GM21526 (cell line): ENCODE measurements at regions not wholly inside any gene's neighbourhood (a gene's known extent, or its start where the extent isn't known, plus 50 kb on each side); places are given as distances from the start of the nearest gene placed in this dataset.
A peak's percentile ranks its signal among the peaks of the same experiment; 100 is the strongest.
"Not testable (repeated sequence)": the region's sequence is repeated elsewhere in the genome, so short reads cannot be mapped to it uniquely, and the experiment has no call there.

Experiments
- ATAC-seq: cut with Tn5 transposase; IDR thresholded peaks from one replicate; pipeline ENCODE4 v1.9.1; 2021; ENCODE audit warnings: moderate library complexity; ENCODE audit not compliant: unreplicated experiment, low FRiP score

- no peak for ATAC-seq
Measured at GRCh38 chr4:170868170-170868569, 778.4 kb upstream of the AADAT start.

DNA sequence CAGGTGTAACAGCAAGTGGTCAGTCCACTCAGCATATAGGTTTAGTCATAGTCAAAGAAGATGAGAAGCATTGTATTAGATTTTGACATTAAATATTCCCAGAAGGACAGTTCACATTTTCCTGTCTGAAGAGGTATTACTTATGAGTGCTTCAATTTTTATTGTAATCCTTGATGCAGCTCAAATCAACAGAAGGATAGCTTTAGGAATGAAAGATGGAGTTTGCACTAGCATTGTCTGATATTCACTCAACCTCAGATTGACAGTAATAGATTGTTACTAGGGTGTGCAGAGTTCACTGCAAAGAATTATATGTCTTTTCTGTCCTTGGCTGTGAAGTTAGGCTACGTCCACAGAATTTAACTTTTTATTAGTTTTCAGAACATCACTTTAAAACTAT lies 764.3 kb upstream of the AADAT start:
- ATAC-seq = no peak

DNA sequence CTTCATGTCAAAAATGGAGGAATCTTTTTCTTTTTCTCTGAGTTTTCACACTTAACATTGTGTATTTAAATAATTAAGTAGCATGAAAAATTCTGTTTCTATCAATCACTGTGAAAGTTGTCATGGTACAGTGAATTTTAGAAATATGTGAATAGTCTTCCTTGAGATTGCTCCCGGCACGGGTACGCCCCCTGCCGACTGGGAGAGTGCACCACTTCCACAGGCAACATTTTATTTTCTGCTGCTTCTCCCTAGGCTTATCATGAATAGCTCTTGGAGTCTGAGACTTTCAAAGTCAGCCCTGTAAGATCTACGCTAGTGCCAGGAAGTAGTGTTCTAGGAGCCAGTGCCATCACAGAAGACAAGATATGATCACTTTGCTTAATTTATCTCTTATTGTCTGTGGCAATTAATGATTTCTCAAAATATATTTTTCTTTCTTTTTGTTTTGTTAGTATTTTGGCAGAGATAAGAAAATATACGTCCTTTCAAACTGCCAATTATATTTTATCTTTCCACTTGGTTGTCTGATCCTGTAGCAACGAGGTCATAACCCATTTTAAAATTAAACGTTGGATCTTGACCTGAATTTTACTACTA lies 763.8 kb upstream of the AADAT start:
- peak; percentile 79 for ATAC-seq

DNA sequence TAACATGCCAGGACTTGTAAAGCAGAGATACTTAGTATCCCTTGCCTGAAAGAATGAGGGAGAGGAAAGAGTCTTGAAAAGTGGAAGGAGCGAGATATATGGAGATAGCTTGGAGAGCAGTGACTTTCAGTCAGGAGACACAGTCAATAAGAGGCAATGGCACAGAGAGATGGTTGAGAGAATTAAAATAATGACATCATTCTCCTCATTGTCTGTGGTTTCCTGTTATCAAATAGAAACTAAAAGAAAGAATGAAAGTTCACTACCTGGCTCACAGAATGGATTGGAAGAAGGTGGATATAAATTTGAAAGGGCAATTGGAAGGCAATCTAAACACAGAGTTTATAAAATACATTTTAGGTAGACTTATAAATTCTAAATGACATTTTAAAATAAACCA lies 760.2 kb upstream of the AADAT start:
- peak; percentile 42 for ATAC-seq

DNA sequence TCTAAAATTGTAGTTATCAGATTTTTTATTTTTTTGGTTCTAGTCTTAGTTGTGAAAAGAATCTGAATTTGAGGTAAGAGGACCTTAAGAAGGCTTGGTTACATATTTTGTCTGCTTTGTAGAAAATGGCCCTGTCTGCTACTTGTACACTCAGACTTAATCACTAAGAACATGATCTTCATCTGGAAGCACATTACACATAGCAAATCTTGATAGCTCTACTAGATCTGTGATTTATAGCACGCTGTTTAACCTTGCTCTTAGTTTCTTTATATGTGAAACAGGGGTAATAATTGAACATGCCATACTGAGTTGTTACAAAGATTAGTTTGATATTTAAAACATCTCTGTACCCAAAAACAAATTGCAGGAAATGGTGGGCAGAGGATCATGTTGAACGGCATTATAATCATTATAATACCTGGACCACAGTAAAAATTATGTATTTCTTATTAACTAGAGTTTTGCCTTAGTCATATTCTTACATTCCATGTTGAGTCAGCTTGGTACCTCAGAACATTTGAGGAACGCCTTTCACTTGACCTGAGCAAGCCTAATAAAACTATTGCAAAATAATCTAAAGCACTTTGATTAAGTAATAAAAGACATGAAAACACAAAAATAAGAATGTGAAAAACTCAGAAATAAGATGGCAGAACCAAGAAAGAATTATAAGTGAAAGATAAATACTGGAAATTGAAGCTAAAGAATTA lies 738.0 kb upstream of the AADAT start:
- no peak for ATAC-seq

- ATAC-seq = no peak
Measured at GRCh38 chr4:170818786-170819185, 729.0 kb upstream of the AADAT start.

GRCh38 chr4:170805352-170805751 lies 715.6 kb upstream of the AADAT start:
- no peak for ATAC-seq

DNA sequence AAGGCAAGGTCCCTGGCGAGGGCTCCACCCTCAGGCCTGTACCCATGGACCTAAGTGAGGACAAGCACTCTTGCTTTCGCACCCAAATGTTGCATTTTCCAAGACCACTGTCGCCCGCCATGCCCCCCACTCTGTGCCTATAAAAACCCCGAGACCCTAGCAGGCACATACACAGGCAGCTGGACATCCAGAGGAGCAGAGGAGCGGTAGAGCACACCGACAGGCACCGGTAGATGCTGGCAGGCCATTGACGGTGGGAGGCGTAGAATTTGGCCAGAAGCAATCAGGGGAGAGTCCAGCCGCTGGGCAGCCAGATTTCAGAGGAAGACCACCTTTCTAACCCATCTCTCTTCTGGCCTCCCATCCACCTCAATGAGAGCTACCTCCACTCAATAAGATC lies 715.2 kb upstream of the AADAT start:
- ATAC-seq = no peak

GRCh38 chr4:170803492-170803891 lies 713.7 kb upstream of the AADAT start:
- ATAC-seq = no peak

DNA sequence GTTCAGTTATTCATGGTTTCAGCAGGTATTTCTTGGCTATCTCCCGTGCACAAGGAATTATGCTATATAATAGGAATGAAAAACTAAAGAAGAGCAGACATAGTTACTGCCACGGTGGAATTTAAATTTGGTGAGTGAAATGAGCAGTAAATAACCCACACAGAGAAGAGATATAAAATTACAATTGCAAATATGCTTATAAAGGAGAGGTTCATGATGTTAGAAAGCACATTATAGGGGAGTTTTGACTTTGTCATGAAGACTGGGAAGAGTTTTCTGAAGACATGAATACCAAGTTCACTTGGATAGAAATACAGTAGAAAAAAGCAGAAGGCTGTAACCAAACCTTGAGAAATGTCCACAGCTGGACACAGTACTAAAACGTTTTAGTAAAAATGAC lies 712.0 kb upstream of the AADAT start:
- ATAC-seq = no peak

GRCh38 chr4:170794525-170794924 lies 704.8 kb upstream of the AADAT start:
- ATAC-seq = no peak

DNA sequence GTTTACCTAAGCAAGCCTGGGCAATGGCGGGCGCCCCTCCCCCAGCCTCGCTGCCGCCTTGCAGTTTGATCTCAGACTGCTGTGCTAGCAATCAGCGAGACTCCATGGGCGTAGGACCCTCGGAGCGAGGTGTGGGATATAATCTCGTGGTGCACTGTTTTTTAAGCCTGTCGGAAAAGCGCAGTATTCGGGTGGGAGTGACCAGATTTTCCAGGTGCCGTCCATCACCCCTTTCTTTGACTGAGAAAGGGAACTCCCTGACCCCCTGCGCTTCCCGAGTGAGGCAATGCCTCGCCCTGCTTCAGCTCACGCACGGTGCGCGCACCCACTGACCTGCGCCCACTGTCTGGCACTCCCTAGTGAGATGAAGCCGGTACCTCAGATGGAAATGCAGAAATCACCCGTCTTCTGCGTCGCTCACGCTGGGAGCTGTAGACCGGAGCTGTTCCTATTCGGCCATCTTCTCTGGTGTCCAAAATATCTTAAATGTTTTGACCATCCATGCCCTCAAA lies 698.8 kb upstream of the AADAT start:
- ATAC-seq = not testable (repeated sequence)

DNA sequence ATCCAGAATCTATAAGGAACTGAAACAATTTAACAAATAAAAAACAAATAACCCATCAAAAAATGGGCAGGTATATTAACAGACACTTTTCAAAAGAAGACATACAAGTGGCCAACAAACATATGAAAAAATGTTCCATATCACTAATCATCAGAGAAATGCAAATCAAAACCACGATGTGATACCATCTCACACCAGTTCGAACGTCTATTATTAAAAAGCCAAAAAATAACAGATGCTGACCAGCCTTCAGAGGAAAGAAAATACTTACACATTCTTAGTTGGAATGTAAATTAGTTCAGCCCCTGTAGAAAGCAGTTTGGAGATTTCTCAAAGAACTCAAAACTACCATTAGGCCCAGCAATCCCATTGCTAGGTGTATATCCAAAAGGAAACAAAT lies 687.9 kb upstream of the AADAT start:
- no peak for ATAC-seq

GRCh38 chr4:170776983-170777382 lies 687.2 kb upstream of the AADAT start:
- no peak for ATAC-seq

DNA sequence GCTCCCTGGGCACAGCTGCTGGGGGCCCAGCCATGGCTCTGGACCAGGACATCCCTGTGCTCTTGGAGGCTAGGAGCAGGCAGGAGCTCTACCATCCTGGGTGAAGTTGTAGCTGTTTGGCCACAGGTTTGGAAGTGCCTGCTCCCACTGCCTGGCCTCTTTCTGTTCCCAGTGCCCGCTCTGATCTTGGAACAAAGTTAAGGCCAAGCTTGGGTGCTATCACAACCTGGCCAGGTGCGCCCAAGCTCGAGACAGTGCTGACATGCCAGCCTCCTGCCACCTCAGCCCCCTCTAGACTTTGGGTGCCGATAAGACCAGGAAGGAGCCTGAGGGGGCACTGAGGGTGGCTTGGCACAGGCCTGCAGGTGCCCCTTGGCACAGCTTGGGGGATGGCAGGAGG lies 686.1 kb upstream of the AADAT start:
- no peak for ATAC-seq

GRCh38 chr4:170773709-170774273 lies 684.0 kb upstream of the AADAT start:
- no peak for ATAC-seq

- ATAC-seq = no peak
Measured at GRCh38 chr4:170772429-170772828, 682.7 kb upstream of the AADAT start.

- no peak for ATAC-seq
Measured at GRCh38 chr4:170770664-170771063, 680.9 kb upstream of the AADAT start.

DNA sequence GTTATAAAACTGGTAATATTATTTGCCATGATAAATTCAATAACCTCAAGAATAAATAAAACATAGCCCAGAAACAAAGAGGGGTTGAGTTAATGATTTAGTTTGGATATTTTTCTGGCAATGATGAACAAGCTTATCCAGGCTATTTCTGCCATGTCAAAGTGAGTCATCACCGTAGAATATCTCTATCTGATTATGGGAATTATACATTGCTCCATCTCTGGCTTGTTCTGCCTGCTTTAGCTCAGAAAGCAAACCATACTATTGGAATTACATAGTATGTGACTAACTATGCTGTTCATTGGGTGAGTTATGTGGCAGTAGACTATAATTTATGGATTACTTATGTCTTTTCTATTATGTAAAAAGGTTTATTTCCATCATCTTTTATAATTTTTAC lies 680.1 kb upstream of the AADAT start:
- ATAC-seq = no peak

DNA sequence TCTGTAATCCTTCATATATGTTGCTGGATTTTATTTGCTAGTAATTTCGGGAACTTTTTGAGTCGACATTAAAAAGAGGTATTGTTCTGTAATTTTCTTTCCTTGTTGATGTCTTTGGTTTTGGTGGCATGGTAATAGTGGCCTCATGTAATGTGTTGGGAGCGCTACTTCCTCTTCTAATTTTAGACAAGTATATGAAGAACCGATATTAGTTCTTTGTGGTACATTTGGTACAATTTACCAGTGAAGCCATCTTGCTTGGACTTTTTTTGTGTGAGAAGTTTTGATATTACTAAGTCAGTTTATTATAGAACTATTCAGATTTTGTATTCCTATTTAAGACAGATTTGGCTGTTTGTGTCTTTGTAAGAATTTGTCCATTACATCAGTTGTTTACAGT lies 669.2 kb upstream of the AADAT start:
- ATAC-seq = no peak

GRCh38 chr4:170750519-170750918 lies 660.8 kb upstream of the AADAT start:
- no peak for ATAC-seq

DNA sequence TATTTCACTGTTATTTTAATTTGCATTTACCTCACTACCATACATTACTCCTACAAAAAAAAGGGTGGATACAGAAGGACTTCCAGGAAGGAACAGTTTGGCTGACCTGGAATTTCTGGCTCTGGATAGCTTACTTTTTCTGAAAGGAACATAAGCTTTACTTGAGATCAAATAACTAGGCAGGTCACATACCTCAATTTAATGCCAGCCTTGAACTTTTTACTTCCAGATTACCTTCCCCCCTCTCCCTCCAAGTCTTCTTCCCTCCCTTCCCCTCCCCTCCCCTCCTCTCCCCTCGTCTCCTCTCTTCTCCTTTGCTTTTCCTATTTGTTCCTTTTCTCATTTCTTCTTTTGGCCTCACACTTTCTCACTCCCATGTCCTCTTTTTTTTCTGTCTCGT lies 659.2 kb upstream of the AADAT start:
- ATAC-seq = no peak
